HG03025 (cell line): ENCODE measurements at regions not wholly inside any gene's neighbourhood (a gene's known extent, or its start where the extent isn't known, plus 50 kb on each side); places are given as distances from the start of the nearest gene placed in this dataset.
"Not testable (repeated sequence)": the region's sequence is repeated elsewhere in the genome, so short reads cannot be mapped to it uniquely, and the experiment has no call there.

Experiments
- ATAC-seq: cut with Tn5 transposase; IDR thresholded peaks from one replicate; pipeline ENCODE4 v1.9.1; 2021; ENCODE audit warnings: mild to moderate bottlenecking, moderate library complexity; ENCODE audit not compliant: unreplicated experiment, low FRiP score

DNA sequence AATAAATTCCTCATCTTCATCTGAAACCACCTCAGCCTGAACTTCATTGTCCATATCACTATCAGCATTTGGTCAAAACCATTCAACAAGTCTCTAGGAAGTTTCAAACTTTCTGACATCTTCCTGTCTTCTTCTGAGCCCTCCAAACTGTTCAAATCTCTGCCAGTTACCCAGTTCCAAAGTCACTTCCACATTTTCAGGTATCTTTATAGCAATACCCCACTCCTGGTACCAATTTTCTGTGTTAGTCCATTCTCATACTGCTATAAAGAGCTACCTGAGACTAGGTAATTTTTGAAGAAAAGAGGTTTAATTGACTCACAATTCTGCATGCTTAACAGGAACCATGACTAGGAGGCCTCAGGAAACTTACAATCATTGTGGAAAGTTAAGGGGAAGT lies 250.4 kb downstream of the SLITRK6 start:
- not testable (repeated sequence) for ATAC-seq

DNA sequence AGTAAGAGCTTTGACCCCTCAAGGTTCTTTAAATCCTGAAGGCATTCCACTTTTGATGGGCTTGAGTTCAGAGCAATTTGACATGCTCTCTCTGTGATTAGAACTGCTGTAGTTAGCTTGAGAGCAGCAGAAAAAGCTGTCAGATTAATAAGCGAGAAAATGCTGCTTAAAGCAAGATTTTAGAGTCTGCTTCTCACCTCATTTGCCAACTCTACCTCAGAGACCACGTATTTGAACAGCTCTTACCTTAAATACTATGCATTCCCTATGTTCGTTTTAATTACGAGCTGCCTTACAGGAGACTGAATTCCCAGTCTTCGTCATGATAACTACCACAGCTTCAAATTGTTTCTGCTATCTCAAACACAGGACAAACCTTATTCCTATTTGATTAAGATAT lies 253.4 kb downstream of the SLITRK6 start:
- ATAC-seq: no peak

DNA sequence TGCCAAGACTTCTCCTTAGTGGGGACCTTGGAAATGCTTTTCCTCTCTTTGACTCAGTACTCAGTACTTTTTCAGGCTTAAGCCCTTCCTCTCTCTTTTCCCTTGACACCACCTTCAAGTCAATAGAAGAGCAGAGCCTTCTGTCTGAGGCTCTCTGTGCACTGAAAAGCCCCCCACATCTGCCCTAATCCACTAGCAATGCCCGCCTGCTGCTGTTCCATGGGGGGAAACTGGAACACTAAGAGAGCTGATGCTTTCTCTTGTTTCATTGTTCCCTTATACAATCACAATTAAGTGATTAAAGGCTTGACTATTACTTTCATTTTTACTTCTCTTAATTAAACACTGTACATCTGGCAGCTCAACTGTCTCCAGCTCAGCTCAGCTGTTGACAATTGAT lies 254.5 kb downstream of the SLITRK6 start:
- ATAC-seq: no peak

DNA sequence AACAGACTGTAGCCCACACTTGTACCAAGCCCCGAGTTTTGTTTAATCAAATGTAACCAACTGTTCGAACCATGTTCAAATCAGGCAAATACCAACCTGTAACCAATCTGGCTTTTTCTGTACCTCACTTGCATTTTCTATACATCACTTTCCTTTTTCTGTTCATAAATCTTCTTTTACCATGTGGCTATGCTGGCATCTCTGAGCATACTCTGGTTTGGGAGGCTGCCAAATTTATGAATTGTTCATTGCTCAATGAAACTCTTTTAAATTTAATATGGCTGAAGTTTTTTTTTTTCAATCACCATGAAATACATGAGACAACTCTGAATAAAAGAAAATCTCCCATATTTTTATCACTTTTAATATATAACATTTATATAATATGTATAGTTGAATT lies 256.1 kb downstream of the SLITRK6 start:
- ATAC-seq: no peak

DNA sequence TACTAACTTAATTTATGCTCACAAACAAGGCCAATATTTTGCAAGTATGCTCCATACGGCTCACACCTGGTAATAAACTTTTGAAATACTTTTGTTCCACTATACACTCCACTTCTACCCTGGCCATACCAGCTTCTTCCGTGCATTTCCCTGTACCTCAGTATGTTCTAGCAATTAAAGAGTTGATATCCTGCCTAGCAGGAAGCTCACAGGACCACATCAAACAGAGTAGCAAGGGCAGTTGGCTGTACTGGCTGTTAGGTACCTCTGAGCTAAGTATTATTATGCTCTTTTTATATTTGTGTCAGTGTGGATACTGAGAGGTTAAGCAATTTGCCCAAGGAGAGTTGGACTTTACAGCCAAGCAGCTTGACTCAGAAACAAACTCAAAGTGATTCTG lies 257.7 kb downstream of the SLITRK6 start:
- no peak for ATAC-seq

DNA sequence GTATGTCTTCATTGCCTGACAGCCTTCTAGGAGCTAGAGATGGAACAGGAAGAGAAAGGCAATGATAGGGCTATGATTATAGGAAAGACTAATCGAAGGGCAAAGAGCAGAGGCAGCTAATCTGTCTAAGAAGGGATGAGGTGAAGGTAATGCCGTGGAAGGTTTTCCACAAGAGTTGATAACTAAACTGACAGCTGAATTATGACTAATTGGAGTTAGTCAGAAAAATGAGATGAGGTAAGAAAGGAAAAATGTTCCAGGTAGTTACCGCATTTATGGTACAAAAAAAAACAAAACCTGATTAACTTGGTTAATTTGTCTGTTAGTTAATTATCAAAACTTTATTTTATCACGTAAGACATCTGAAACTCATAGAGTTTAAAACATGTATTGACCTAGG lies 260.3 kb downstream of the SLITRK6 start:
- ATAC-seq: no peak

DNA sequence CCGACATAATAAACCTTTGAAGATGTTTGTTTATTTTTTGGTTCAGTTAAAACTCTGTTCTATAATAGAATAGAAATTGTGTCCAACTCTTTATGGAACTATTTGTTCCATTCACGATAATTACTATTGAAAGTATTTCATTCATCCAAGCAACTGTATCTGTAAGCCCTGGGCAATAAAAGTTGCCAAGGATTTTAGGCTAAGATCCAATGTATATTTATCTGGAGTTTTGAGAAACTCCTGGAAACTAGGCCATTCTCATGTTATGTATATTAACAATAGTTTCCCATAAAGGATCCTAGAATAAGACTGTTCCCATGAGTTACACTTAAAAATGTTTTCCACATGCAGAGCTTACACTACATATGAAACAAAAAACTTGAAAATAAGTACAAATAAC lies 261.6 kb downstream of the SLITRK6 start:
- no peak for ATAC-seq

DNA sequence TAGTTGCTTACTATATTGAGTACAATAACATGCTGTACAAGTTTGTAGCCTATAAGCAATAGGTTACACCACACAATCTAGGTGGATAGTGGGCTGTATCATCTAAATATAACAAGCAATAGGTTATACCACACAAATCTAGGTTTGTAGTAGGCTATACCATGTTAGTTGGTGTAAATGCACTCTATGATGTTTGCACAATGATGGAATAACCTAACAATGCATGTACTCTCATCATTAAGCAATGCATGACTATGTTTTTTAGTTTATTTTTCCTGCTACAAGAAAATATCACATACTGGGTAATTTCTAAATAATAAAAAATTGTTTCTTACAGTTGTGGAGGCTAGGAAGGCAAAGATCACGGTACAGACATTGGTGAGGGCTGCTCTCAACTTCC lies 262.5 kb downstream of the SLITRK6 start:
- ATAC-seq: no peak

DNA sequence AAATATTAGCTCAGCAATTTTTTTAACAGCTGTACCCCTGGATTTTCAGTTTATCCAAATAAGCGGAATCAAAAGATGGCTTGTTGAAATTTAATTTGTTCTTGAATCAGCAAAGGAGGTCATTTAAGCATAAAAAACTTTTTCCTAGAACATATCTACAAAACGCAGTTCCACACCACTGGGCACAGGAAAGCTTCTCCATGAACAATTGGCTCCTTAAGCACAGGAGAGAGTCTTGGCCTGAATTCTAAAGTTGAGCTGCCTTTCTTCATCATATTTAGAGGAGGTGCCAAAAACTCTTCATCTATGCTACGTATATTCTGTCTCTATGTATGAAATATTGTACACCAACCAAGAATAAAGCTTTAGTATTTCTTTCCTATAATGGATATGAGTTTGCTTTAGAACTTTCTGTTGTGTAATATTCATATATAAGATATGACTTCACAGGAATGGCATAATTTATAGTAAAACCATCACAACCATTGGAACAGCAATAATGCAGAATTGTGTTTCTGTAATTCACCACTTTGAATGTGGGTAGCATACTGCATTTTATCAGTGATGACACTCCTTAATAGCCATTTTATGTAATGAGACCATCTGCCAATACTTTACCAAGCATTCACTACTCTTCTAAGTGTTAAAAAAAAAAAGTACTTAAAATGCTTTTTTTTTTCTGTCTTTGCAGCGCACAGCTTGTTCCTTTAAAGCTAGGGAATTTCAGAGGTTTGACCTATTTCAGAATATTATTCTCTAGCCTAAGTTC lies 263.7 kb downstream of the SLITRK6 start:
- ATAC-seq: no peak

DNA sequence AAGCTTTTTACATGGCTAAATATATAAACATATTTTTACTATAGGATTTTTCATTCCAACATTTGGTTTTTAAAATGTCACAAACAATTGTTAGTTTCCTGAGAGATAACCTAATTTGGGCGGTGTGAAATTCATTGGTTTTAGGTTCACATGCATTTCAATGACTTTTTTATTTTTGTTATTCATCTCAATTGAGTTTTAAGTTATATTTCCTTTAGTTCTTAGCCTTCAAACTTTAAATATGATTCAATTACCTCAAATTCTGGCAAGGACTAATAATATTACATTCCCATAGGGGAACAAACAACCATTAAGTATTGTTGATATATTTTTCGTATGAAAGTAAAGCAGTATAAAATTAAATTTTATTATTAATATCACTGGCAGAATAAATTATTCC lies 265.3 kb downstream of the SLITRK6 start:
- no peak for ATAC-seq

DNA sequence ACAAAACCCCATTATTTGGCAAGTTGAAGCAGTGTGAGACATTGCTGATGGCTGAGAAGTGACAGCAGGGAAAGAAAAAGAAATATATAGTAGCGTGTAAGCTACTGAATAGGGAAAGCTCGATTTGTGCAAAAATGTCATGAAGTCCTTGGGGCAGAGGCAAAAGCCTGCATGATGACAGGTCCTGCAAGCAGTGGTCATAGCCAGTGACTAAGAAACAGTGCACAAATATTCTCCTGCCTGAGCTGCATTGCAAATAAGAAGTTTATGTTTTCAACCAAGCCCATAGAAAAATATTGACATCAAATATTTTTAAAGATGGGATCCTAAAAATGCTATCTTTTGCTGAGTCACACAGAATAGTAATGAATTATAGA lies 270.0 kb downstream of the SLITRK6 start:
- ATAC-seq: no peak

DNA sequence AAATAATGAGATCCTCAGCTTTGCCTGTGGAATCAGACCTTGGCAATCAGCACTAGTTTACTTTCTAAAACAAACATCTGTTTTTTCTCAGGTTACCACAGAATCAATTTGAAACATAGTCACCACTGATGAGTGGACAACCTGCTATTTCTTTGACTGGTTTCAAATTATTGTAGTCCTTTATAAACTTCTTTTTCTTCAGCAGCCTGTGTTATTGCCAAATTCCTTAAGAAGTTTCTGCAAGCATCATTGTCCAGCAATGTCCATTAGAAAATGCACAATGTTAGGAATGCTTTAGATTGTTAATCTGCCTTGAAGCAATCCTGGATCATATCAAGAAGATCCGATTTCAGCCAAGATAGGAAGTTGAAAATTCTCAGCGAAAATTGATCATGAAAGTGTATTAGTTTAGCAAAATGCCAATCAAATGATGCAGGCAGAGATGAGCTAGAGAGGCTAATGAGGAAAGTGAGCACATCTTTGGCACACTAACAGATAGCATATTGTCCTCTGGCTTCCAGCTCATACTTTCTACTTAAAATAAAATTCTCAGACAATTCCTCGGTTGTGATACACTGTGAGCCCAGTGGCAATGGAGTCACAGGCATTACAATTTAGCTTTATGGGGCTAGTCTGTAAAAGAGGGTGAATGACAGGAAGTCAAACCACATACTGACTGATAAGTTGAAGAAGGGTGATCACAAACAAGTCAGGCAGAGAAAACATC lies 270.6 kb downstream of the SLITRK6 start:
- ATAC-seq: no peak

DNA sequence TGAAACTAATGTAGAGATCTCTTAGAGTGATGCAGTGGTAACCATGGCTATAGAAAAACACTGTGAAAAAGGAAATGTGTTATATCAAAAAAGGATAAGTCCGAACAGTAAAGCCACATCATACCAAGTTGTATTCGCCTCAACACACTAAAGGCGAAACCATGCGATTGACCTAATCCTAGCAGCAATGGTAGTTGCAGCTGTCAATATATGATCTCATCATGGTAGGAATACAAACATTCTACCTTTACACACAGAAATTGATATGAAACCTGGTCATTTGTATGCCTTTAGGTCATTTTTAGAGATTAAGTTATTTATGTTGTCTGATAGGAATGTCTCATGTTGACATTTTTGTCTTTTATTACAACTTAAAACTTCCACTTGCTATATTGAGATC lies 271.9 kb downstream of the SLITRK6 start:
- ATAC-seq: no peak

DNA sequence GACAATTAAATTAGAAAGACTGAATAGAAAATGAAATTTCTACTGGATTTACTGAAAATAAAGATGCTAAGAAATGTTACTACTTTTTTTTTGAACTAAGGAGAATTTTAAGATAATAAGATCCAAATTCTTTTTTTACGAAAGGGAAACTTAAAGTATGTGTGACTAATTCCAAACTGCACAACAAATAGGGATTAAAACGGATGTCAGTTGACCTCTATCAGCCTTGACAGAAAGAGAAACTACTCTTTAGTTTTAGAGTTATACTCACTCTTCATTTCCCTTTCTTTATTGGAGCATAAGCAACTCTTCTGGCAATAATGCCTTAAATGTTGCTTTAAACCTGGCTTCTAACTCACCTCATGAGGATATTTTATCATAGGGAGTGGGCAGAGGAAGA lies 273.8 kb downstream of the SLITRK6 start:
- no peak for ATAC-seq

DNA sequence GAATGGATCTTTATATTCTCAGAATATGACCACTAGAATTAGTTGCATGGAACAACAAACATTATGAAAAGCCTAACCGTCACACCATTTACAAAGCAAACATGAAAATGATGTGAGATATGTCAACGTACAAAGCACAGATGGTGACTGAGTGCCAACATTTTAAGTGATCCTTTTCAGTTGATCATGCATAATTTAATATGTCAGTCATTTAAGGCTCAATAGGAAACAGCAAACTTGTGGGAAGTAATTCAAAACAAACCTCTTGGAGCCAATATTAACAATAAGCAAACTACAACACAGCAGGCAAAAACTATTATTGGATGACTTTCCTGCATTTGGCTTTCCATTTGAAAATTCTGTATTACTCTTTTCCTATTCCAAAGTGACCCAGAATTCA lies 277.6 kb downstream of the SLITRK6 start:
- ATAC-seq: no peak

DNA sequence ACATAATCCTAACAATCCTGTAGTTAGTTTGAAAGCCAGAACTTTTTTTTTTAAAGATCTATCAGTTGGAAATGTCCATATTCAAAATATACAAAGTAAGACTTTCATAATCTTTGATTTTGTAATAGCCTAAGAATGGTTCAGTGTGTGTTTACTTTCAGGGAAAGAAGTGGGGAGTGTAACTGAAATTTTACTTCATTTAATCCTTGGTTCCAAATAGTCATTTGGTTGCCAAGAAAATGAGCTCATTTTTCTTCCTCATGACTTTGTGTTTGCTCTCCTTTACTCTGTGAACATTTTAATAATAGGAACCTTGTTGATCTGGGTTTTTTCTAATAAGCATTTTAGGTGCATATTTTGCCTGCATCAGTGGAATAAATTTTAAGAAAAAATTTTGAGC lies 278.8 kb downstream of the SLITRK6 start:
- no peak for ATAC-seq

DNA sequence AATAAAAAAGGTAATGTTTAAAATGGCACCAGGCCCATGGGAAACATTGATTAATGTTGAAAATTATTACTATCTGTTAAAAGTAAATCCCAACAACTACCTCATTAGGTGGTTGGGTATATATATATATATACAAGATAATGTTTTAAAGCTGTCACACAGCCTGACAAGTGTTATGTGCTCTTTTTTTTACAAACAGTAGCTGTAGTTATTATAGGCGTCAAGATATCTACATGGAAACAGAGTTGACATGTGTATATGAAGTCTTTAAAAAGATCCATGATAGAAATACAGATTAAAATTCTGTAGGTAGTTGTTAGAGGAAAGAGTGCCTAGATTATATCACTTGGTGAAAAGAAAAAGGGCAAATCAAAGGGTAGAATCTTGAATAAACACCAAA lies 279.9 kb downstream of the SLITRK6 start:
- ATAC-seq: no peak

DNA sequence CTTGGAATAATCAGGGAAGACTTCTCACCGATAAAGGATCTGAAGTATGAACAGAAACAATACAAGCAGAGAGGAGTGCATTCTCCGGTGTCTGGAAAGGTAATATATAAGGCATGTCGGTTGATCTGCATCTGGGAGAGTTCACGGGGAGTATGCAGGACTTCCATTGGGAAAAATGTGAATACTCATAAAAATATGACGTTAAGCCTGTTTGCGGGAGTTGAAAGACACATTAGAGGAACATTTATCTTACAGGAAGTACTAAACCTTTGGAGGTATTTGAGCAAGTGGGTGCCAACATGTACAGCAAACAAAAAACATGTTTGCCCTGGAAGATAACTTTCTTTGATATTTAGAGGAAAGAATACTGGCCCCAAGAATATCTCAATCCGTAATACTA lies 286.8 kb downstream of the SLITRK6 start:
- no peak for ATAC-seq

DNA sequence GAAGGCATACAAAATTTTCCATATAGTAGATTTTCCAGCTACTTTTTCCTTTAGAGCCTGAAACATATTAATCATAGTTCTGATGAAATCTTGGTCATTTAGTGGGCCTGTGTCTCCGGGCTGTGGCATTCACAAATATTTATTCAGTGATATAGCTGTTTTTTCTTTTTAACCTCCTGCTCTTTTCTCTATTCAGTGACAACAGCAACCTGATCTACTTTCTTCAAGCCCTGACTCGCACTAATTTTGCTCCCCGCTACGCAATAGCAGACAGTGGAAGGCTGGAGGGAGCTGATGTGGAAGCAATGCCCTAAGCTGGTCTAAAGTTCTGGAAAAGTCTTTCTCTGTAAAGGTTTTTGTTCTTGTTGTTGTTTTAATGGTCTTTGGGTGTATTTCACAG lies 289.7 kb downstream of the SLITRK6 start:
- ATAC-seq: no peak

DNA sequence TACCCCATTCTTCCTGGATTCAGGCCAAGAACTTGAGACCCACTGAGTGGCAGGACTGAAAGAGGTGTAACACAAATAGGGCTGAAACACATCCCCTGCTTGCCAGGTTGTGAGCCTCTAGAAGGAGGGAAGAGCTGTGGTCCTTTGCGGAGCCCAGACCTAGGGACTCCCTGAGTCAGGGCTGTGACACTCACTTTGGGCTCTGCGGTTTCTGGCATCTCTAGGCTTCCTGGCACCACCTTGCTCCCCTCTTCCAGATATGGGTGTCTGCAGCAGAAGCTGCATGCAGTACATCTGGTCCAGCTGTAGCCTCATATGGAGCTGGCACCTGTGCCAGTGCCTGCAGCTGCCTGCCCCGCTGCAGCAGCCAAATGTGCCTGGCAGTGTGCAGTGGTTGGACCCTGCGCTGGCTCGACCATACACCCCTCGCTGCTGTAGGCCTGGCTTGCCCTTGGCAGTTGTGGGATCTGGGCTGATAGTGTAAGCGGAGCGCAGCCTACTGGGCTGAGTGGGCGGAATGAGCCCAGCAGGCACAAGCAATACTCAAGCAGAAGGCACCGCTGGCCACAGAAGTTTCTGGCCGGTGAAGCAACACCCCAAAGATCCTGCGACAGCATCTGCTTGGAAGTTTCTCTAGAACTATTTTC lies 290.4 kb downstream of the SLITRK6 start:
- ATAC-seq: no peak

DNA sequence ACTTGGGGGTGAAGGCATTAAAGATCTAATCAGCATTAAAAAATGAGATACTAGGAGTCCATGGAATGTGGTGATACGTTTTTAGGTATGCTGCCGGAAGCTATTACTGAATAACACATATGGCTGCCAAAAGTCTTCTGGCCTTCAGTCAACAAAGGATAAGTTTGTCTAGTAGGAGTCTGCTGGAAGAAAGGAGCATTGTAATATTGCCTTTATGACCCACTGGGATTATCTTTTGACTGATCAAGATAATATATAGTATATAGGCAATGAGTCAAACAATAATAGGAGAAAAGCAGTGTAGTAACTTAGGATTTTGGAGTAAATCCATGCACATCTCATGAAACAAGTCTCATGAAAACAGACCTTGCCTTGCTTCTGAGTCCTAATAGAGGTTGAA lies 295.4 kb downstream of the SLITRK6 start:
- ATAC-seq: no peak

DNA sequence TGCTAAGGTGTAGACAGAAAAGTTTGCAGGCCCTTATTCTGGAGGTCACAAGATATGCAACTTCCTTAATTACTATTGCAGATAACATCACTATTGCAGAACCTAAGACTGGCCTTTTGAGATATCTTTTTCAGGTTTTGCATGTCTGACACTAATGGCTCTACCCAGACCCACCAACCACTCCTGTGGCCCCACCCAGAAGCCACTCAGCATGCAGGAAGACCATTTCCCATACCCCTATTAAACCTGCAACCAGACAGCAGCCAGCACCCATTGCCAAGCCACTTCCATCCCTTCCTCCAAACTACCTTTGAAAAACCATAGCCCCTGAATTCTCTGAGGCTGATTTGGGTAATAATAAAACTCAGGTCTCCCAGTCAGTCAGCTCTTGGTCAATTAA lies 297.6 kb downstream of the SLITRK6 start:
- ATAC-seq: no peak
